ENCODE measurements at regions not wholly inside any gene's neighbourhood (a gene's known extent, or its start where the extent isn't known, plus 50 kb on each side); places are given as distances from the start of the nearest gene placed in this dataset.

DNA sequence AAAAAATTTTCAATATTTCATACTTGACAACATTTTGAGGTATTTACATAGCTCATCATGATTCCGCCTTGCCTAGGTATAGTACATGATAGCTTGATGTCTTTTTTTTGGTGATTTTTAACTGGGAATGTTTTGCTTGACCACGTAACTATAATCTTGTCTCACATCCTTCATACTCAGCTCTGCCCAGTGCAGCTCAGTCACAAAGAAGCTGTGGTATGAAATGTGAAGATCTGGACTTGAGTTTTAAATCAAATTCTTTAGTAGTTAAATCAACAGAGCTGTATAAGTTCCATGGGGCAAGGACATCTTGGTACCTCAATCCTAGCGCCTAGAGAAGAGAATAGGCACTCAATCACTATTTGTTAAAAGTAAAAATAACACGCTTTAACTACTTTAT is 276.3 kb upstream of the DKK2 start:
- no peaks in the 10 kb centered on the region for H3K9me3 ChIP-seq (ENCODE audit: control insufficient read depth, insufficient read depth, low read length)
- no peak overlapping the region for H3K27ac ChIP-seq (ENCODE audit: low read depth, low read length)
- H3K36me3 ChIP-seq (ENCODE audit: control insufficient read depth, insufficient read depth, low read length), result no peaks in the 10 kb centered on the region
- no peaks in the 10 kb centered on the region for H3K27me3 ChIP-seq (ENCODE audit: control insufficient read depth, insufficient read depth, low read length)
- H3K4me1 ChIP-seq (ENCODE audit: control insufficient read depth, insufficient read depth, low read length), result no peaks in the 10 kb centered on the region
- no peak for DNase-seq (ENCODE audit: low read depth in 4 of 6, low spot score in 6 of 6)
- WGBS (ENCODE audit: insufficient coverage), result no CpG with 5 or more reads among the region's 4 CpGs
- no peak overlapping the region for H3K4me3 ChIP-seq (ENCODE audit: low read depth, low read length)

DNA sequence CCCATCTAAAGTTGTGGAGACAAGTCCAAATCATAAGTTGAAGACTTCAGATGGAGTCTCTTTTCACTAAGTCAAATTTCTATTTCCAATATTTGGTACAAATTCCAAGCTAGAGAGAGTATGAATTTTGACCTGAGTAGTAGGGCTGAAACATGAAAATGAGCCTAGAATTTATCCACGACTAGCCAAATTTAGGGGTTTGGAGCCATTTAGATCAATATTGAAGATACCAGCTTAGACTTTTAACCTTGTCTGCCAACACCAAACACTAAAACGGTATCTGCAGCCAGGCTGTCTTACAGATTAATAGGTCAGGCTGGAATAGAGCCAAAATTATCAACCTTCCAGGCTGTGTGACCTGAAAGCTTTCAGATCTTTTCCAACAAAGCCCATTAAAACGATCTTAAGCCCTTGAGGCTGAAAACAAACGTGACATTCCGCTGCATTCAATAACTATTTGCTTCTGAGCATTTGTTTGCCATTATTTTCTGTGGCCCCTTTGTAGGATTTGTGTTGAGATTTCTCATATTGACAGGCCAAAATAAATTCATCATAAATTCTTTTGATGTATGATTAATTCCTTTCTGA is 268.7 kb upstream of the DKK2 start:
- 50% methylated on average over 1 of the region's 5 CpGs for WGBS (ENCODE audit: insufficient coverage)
- no peak overlapping the region for H3K4me3 ChIP-seq (ENCODE audit: low read depth, low read length)

DNA sequence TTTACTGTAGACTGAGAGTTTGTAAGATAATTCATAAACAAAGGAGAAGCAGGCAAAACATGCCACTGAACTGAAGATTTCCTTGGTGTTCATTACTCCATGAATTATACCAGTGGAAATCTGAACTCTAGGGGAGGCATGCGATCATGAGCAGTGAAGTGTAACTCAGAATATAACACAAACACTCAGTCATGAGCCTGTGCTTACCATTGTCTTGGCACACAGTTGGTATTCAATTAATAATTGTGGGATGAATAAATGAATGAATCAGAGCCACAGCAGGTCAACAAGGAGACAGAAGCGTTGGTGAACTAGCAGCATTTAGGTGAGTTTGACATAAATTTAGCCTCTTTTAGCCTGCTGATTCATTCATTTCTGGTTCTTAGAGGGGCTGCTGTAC is 263.5 kb upstream of the DKK2 start:
- H3K9me3 ChIP-seq (ENCODE audit: control insufficient read depth, insufficient read depth, low read length), result no peaks in the 10 kb centered on the region
- no peak overlapping the region for H3K27ac ChIP-seq (ENCODE audit: low read depth, low read length)
- H3K27me3 ChIP-seq (ENCODE audit: control insufficient read depth, insufficient read depth, low read length), result no peaks in the 10 kb centered on the region
- no peak overlapping the region for H3K4me3 ChIP-seq (ENCODE audit: low read depth, low read length)
- no peaks in the 10 kb centered on the region for H3K36me3 ChIP-seq (ENCODE audit: control insufficient read depth, insufficient read depth, low read length)
- DNase-seq (ENCODE audit: low read depth in 4 of 6, low spot score in 6 of 6), result peak in 1 of 6 donors; percentile 6
- 64% methylated on average over 1 of the region's 2 CpGs for WGBS (ENCODE audit: insufficient coverage)
- no peaks in the 10 kb centered on the region for H3K4me1 ChIP-seq (ENCODE audit: control insufficient read depth, insufficient read depth, low read length)

More for the DNA sequence above, 268.7 kb upstream of the DKK2 start:
- Histone ChIP-seq H3K27ac (ENCODE audit: low read depth, low read length) (no peak overlapping the region), H3K27me3 (ENCODE audit: control insufficient read depth, insufficient read depth, low read length) (no peaks in the 10 kb centered on the region), H3K36me3 (ENCODE audit: control insufficient read depth, insufficient read depth, low read length) (no peaks in the 10 kb centered on the region), H3K9me3 (ENCODE audit: control insufficient read depth, insufficient read depth, low read length) (no peaks in the 10 kb centered on the region), H3K4me1 (ENCODE audit: control insufficient read depth, insufficient read depth, low read length) (no peaks in the 10 kb centered on the region)
- DNase-seq (ENCODE audit: low read depth in 4 of 6, low spot score in 6 of 6), result peak in 1 of 6 donors; percentile 9

DNA sequence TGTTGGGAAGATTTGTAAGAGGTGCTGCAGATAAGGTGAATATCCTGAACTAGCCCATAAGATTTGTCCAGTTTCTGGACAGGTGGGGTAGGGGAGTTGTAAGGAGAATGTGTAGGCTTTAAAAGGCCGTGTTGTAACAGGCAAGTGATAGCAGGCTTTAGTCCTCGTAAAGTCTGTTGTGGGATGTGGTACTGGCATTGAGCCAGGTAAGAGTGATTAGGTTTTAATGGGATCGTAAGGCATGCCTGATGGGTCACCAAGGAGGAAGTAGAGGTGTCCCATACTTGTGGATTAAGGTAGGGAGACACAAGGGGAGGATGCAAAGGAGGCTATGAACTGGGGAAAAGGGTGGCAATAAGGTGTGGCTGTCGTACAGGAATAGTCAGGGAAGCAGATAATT is 256.9 kb upstream of the DKK2 start:
- 75% methylated on average over 4 of the region's 4 CpGs for WGBS (ENCODE audit: insufficient coverage)
- H3K9me3 ChIP-seq (ENCODE audit: control insufficient read depth, insufficient read depth, low read length), result no peaks in the 10 kb centered on the region
- no peaks in the 10 kb centered on the region for H3K27me3 ChIP-seq (ENCODE audit: control insufficient read depth, insufficient read depth, low read length)
- H3K4me1 ChIP-seq (ENCODE audit: control insufficient read depth, insufficient read depth, low read length), result no peaks in the 10 kb centered on the region
- H3K4me3 ChIP-seq (ENCODE audit: low read depth, low read length), result no peak overlapping the region
- no peaks in the 10 kb centered on the region for H3K36me3 ChIP-seq (ENCODE audit: control insufficient read depth, insufficient read depth, low read length)
- DNase-seq (ENCODE audit: low read depth in 4 of 6, low spot score in 6 of 6), result no peak
- H3K27ac ChIP-seq (ENCODE audit: low read depth, low read length), result no peak overlapping the region

DNA sequence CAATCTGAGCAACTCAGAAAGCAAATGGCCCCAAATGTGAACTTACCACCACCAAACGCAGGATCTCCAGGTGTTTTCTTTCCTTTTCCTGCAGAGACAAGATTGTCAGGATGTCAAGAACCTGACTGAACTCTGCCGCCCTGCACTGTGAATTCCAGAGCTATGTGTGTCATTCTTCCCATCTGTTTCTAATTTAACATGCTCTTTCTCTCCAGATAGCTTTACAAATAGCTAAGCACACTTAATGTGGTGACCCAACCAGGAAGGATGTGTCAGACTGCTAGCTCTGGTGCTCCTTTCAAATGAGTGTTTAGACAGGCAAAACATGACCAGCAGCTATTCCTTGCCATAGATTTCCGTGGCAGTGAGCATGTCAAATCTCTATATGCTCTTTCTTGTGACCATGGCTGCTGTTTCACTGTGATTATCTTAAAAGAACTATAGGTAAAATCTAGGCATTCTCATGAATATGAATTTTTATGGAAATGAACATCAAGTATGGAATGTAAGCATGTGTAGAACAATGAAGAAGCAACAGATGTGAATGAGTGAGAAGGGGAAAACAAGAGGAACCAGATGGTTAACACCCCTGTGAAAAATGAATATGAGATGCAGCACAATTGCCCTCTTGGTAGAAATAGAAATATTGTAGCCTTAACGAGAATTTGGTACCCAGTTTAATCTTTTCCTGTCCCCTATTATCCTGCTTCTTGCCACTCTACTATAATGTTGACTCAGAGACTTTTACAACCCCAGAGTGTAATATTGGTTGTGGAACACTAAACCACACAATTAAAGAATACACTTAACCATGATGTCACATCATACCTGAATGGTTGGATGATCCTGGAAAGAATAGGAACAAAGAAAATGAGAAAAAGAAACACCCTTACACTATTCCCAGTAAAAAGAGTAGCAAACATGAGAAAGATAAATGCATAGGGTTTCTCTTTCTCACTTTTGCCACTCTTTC is 247.8 kb upstream of the DKK2 start:
- H3K36me3 ChIP-seq (ENCODE audit: control insufficient read depth, insufficient read depth, low read length), result no peaks in the 10 kb centered on the region
- DNase-seq (ENCODE audit: low read depth in 4 of 6, low spot score in 6 of 6), result peak in 2 of 6 donors; percentile 13 to 45
- no peak overlapping the region for H3K4me3 ChIP-seq (ENCODE audit: low read depth, low read length)
- WGBS (ENCODE audit: insufficient coverage), result 56% methylated on average over 3 of the region's 4 CpGs
- H3K4me1 ChIP-seq (ENCODE audit: control insufficient read depth, insufficient read depth, low read length), result no peaks in the 10 kb centered on the region
- no peaks in the 10 kb centered on the region for H3K27me3 ChIP-seq (ENCODE audit: control insufficient read depth, insufficient read depth, low read length)
- H3K27ac ChIP-seq (ENCODE audit: low read depth, low read length), result no peak overlapping the region
- H3K9me3 ChIP-seq (ENCODE audit: control insufficient read depth, insufficient read depth, low read length), result no peaks in the 10 kb centered on the region

DNA sequence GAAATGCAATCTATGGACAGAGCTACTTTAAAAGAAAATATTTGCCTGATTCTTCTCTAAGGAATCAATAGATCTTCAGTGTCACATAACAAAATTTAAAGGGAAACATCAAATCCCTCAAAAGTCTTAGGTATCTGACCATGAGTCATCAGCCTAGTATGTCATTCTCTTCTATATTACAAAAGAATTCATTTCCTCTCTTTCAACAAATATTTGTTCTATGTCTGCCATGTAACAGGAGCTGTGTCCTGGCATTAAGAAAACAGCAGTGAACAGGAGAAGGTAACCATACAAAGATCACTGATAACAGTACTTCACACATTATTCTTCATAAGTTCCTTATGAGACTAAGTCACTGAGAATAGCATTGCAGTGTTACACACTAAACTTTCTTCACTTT is 243.6 kb upstream of the DKK2 start:
- no peak for DNase-seq (ENCODE audit: low read depth in 4 of 6, low spot score in 6 of 6)
- no peak overlapping the region for H3K27ac ChIP-seq (ENCODE audit: low read depth, low read length)
- H3K36me3 ChIP-seq (ENCODE audit: control insufficient read depth, insufficient read depth, low read length), result no peaks in the 10 kb centered on the region

DNA sequence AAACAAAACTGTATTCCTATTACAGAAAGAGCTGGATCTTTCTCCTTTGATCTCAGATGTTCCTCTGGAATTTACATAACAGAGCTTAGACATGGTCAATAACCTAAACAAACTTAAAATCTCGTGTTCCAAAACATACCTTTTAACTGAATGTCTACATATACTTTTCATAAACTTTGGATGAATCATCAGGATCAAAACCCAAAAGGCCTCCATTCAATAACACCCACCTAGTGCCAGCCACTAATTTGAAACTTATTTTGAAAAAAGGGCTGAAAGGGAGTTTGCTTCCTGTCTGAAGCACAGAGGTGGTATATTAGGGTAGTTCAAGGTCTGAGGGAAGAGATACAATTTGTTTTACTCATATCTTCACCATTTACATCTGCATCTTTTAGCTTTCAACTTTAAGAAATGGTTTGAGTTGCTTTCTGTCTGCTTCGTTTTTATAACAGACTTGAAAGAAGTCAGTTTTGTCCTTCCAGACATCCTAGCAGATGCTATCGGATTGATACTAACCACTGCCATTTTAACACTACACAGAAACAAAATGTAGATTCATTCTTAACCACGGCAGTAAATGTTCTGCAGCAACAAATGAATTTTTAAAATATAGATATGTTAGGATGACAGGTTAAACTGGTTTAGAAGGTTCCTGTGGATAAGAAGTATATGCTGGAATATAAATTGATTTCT is 242.8 kb upstream of the DKK2 start:
- H3K27me3 ChIP-seq (ENCODE audit: control insufficient read depth, insufficient read depth, low read length), result no peaks in the 10 kb centered on the region
- no peaks in the 10 kb centered on the region for H3K9me3 ChIP-seq (ENCODE audit: control insufficient read depth, insufficient read depth, low read length)
- no peaks in the 10 kb centered on the region for H3K36me3 ChIP-seq (ENCODE audit: control insufficient read depth, insufficient read depth, low read length)
- no peak overlapping the region for H3K27ac ChIP-seq (ENCODE audit: low read depth, low read length)
- H3K4me1 ChIP-seq (ENCODE audit: control insufficient read depth, insufficient read depth, low read length), result no peaks in the 10 kb centered on the region
- WGBS (ENCODE audit: insufficient coverage), result 71% methylated on average over 2 of the region's 4 CpGs
- no peak overlapping the region for H3K4me3 ChIP-seq (ENCODE audit: low read depth, low read length)
- DNase-seq (ENCODE audit: low read depth in 4 of 6, low spot score in 6 of 6), result no peak

More for the DNA sequence above, 243.6 kb upstream of the DKK2 start:
- no peak overlapping the region for H3K4me3 ChIP-seq (ENCODE audit: low read depth, low read length)
- no peaks in the 10 kb centered on the region for H3K9me3 ChIP-seq (ENCODE audit: control insufficient read depth, insufficient read depth, low read length)
- no peaks in the 10 kb centered on the region for H3K27me3 ChIP-seq (ENCODE audit: control insufficient read depth, insufficient read depth, low read length)
- H3K4me1 ChIP-seq (ENCODE audit: control insufficient read depth, insufficient read depth, low read length), result no peaks in the 10 kb centered on the region

DNA sequence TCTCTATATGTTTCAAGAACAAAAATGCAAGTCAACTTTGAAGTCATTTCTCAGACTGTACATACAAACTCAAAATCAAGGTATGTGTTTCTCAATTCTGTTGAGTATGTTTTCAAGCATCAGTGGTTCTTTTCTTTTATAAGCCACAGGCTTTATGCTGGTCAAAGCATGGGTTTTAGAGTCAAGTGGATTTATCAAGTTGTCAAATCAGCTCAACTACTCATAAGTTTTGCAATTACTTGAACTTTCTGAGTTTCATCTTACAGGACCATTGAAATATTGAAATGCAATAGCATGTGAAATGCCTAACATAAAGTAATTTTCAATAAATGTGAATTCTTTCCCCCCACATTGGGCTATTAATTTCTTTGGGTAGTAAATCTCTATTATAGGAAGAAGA is 239.9 kb upstream of the DKK2 start:
- H3K27me3 ChIP-seq (ENCODE audit: control insufficient read depth, insufficient read depth, low read length), result no peaks in the 10 kb centered on the region
- no peak for DNase-seq (ENCODE audit: low read depth in 4 of 6, low spot score in 6 of 6)
- H3K4me3 ChIP-seq (ENCODE audit: low read depth, low read length), result no peak overlapping the region
- H3K27ac ChIP-seq (ENCODE audit: low read depth, low read length), result no peak overlapping the region
- H3K9me3 ChIP-seq (ENCODE audit: control insufficient read depth, insufficient read depth, low read length), result no peaks in the 10 kb centered on the region
- H3K36me3 ChIP-seq (ENCODE audit: control insufficient read depth, insufficient read depth, low read length), result no peaks in the 10 kb centered on the region
- no peaks in the 10 kb centered on the region for H3K4me1 ChIP-seq (ENCODE audit: control insufficient read depth, insufficient read depth, low read length)

DNA sequence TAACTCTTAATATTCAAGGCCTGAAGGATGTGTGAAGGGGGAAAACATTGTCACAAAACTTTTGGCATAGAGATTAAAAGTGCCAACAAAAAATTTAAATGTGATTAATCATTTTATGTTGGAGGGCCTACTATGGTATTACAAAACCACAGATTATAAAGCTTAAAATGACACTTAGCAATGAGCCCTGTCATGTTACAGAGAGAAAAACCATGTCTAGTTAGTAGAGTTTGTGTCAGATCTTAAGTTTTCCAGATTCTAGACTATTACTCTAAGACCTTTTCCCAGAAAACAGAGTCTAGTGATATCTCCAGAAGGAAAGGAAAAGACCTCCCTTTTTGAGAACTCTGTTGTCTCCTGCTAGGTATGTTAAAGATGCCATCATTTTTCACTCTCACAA is 239.1 kb upstream of the DKK2 start:
- no peaks in the 10 kb centered on the region for H3K36me3 ChIP-seq (ENCODE audit: control insufficient read depth, insufficient read depth, low read length)
- H3K4me1 ChIP-seq (ENCODE audit: control insufficient read depth, insufficient read depth, low read length), result no peaks in the 10 kb centered on the region
- no peaks in the 10 kb centered on the region for H3K9me3 ChIP-seq (ENCODE audit: control insufficient read depth, insufficient read depth, low read length)
- no peak overlapping the region for H3K4me3 ChIP-seq (ENCODE audit: low read depth, low read length)
- no peak for DNase-seq (ENCODE audit: low read depth in 4 of 6, low spot score in 6 of 6)
- no peak overlapping the region for H3K27ac ChIP-seq (ENCODE audit: low read depth, low read length)
- H3K27me3 ChIP-seq (ENCODE audit: control insufficient read depth, insufficient read depth, low read length), result no peaks in the 10 kb centered on the region

All from spinal cord (tissue), 9 donors.